C4-2B (cell line): ENCODE measurements at regions not wholly inside any gene's neighbourhood (a gene's known extent, or its start where the extent isn't known, plus 50 kb on each side); places are given as distances from the start of the nearest gene placed in this dataset.

Experiments
- H3K27ac ChIP-seq: fragments of 450-650 bp; 2 replicates; pipeline ENCODE4 v1.5.1; 2017
- CTCF ChIP-seq: fragments of 450-650 bp; conservative IDR thresholded peaks from 2 replicates; pipeline ENCODE4 v1.5.1; 2017; ENCODE audit warnings: mild to moderate bottlenecking
- ZFX ChIP-seq: fragments of 450-650 bp; IDR thresholded peaks from 2 replicates; pipeline ENCODE4 v1.6.1; 2017

- no peak overlapping the region for H3K27ac ChIP-seq
Observed at GRCh38 chr21:38920631-38921398, 115.1 kb downstream of the ETS2 start.

GRCh38 chr21:38918607-38919346 is 113.0 kb downstream of the ETS2 start:
- H3K27ac ChIP-seq: no peak overlapping the region
- TF ChIP-seq CTCF: no peak
- TF ChIP-seq ZFX: no peak

More at GRCh38 chr21:38920631-38921398, 115.1 kb downstream of the ETS2 start:
- TF ChIP-seq ZFX (no peak), CTCF (no peak)

GRCh38 chr21:38917043-38917774 is 111.5 kb downstream of the ETS2 start:
- TF ChIP-seq ZFX (no peak), CTCF (no peak)
- H3K27ac ChIP-seq: no peak overlapping the region

GRCh38 chr21:38916214-38916964 is 110.7 kb downstream of the ETS2 start:
- no peak overlapping the region for H3K27ac ChIP-seq
- TF ChIP-seq CTCF: no peak
- no peak for TF ChIP-seq ZFX

- no peak overlapping the region for H3K27ac ChIP-seq
- TF ChIP-seq ZFX (no peak), CTCF (no peak)
Observed at GRCh38 chr21:38915546-38915945, 109.8 kb downstream of the ETS2 start.

GRCh38 chr21:38914528-38915293 is 109.0 kb downstream of the ETS2 start:
- H3K27ac ChIP-seq: no peak overlapping the region
- TF ChIP-seq ZFX (no peak), CTCF (no peak)
